Thymus (tissue), 11 donors: ENCODE measurements at regions not wholly inside any gene's neighbourhood (a gene's known extent, or its start where the extent isn't known, plus 50 kb on each side); places are given as distances from the start of the nearest gene placed in this dataset.

Experiments used
- DNase-seq, 9 donors: peaks; one replicate each; pipeline ENCODE4 v3.0.0-alpha.2; 2013; ENCODE audit warnings: low spot score in 9 of 9, low read depth in 6 of 9, missing footprints in 1 of 9
- H3K27ac ChIP-seq, 2 donors: one replicate each; pipeline ENCODE4 v1.5.1; 2013; ENCODE audit warnings: control low read depth in 1 of 2, low read depth in 1 of 2, low read length in 1 of 2, mild to moderate bottlenecking in 1 of 2, moderate library complexity in 1 of 2
- H3K27me3 ChIP-seq, 2 donors: one replicate each; pipeline ENCODE4 v1.5.1; 2013; ENCODE audit warnings: low read length in 1 of 2; ENCODE audit not compliant: control insufficient read depth in 2 of 2, insufficient read depth in 1 of 2
- H3K36me3 ChIP-seq, 2 donors: one replicate each; pipeline ENCODE4 v1.5.1; 2013; ENCODE audit warnings: low read length in 1 of 2, mild to moderate bottlenecking in 1 of 2, moderate library complexity in 1 of 2; ENCODE audit not compliant: control insufficient read depth in 2 of 2, insufficient read depth in 2 of 2
- H3K4me1 ChIP-seq, 2 donors: one replicate each; pipeline ENCODE4 v1.5.1; 2013; ENCODE audit warnings: low read length in 2 of 2; ENCODE audit not compliant: control insufficient read depth in 2 of 2, insufficient read depth in 2 of 2
- H3K4me3 ChIP-seq, 2 donors: one replicate each; pipeline ENCODE4 v1.5.1; 2013; ENCODE audit warnings: low read length in 2 of 2, control low read depth in 1 of 2, mild to moderate bottlenecking in 1 of 2
- H3K9me3 ChIP-seq, 2 donors: one replicate each; pipeline ENCODE4 v1.5.1; 2013; ENCODE audit warnings: low read length in 1 of 2, mild to moderate bottlenecking in 1 of 2; ENCODE audit not compliant: control insufficient read depth in 2 of 2, insufficient read depth in 1 of 2
- WGBS: extraction: QIAGEN DNeasy Blood & Tissue Kit; methylation state at CpG from one replicate; pipeline ENCODE4 v1.1.7; 2013; 5-methylcytosine and 5-hydroxymethylcytosine counted together
- donor health status: healthy.

DNA sequence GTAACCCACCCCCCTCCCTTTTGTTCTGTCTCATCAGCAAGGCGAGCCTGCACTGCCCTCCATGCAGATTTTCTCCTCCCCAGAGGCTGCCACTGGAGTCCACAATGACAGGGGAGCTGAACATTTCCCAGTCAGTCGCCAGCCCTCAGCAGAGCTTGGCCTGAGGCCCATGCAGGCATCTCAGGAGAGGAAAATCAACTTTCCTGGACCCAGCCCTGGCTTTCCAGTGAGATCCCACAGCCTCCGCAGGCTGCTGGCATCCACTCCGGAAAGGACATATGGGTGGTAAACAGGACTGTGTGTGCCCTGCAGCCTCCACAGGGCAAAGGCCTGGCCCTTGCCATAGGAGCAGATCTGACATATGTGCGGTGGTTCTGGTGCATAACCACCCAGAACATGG is 253.8 kb downstream of the TNS1 start:
- no peak for DNase-seq
- Histone ChIP-seq H3K36me3 (no peaks in the 10 kb centered on the region), H3K4me1 (peaks cover 2 to 12% of the 10 kb centered on the region in 2 donors), H3K27me3 (peaks cover 0 to 10% of the 10 kb centered on the region in 2 donors), H3K4me3 (no peak overlapping the region), H3K27ac (no peak overlapping the region), H3K9me3 (peaks cover 0 to 3% of the 10 kb centered on the region in 2 donors)
- WGBS: 89% methylated on average over 5 of the region's 5 CpGs

DNA sequence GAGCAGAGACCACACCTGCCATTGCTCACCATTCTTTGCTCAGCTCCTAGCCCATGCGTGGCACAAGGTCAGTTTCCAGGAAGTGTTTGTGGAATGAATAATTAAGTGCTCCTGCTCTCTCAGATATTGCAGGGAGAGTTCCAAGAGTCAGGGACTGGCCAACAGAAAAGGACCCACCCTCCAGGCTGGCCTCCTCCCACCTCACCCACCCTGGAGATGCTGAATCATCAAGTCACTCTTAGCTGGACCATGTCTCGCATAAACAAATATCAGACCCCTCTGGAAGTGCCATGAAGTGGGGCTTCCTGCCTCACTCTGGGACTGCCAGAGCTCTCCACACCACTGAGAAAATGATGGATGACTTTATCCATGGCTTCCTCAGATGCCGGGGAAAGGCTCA is 256.0 kb downstream of the TNS1 start:
- Histone ChIP-seq H3K36me3 (no peaks in the 10 kb centered on the region), H3K4me1 (no peaks in the 10 kb centered on the region), H3K27me3 (peaks cover 0 to 5% of the 10 kb centered on the region in 2 donors), H3K9me3 (peaks cover 0 to 3% of the 10 kb centered on the region in 2 donors), H3K4me3 (no peak overlapping the region), H3K27ac (no peak overlapping the region)
- 93% methylated on average over 3 of the region's 3 CpGs for WGBS
- DNase-seq: no peak

DNA sequence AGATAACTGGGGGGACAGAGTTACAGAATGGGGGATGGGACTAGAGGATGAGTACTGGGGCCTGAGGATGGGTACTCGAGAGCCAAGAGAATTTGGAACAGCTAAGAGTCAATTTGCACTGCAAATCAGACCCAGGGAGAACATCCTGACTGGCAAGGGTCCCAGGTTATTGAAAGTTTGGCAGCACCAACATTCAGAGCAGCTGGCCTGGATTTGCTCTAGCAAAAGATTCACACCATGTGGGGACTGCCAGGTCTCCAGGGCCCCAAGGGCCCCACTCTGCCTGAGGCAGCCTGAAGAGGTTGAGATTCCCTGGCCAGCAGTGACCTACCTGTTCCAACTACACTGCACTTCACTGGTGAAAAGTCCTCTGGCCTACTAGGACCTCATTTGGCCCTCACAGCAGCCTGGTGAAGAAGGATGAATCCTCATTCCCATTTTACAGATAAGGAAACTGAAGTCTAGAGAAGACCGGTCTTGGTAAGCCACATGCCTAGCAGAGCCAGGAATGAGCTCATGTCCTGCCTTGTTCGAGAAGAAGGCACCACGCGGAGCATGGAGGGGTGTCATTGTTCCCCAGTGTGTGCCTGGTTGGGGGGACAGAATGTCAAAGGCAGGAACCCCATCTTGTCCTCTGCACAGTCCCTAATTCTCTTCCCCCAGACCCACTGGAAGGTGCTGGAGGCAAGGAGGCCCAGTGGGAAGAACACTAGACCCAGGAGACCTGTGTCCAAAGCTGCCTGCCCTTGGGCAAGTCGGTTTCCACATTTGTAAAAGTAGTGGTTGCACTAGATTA is 258.6 kb downstream of the TNS1 start:
- H3K4me3 ChIP-seq: no peak overlapping the region
- no peak for DNase-seq
- peaks cover 0 to 2% of the 10 kb centered on the region in 2 donors for H3K4me1 ChIP-seq
- no peaks in the 10 kb centered on the region for H3K36me3 ChIP-seq
- 97% methylated on average over 6 of the region's 6 CpGs for WGBS
- H3K27me3 ChIP-seq: no peaks in the 10 kb centered on the region
- peaks cover 0 to 3% of the 10 kb centered on the region in 2 donors for H3K9me3 ChIP-seq
- H3K27ac ChIP-seq: no peak overlapping the region

DNA sequence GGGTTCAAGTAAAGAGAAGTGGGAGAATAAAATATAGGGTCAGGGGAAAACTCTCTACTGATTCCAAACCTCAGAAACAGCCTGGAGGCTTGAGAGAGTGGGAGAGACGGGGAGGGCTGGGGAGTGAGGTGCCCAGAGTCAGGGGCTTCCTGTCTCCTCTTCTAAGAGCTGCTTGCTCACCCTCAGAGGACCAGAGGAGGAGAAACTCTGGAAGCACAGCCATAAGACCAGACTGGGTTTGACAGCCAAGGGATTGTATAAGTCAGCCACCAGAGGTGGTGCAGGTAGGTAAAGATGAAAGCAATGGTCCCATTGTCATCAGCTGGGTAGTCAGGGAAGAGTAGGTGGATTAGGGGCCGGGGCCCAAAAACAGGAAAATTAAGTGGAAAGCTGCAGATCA is 259.4 kb downstream of the TNS1 start:
- Histone ChIP-seq H3K9me3 (peaks cover 0 to 3% of the 10 kb centered on the region in 2 donors), H3K36me3 (no peaks in the 10 kb centered on the region), H3K27me3 (no peaks in the 10 kb centered on the region), H3K4me3 (no peak overlapping the region), H3K4me1 (peaks cover 0 to 2% of the 10 kb centered on the region in 2 donors), H3K27ac (no peak overlapping the region)
- 94% methylated on average over 2 of the region's 2 CpGs for WGBS
- DNase-seq: no peak

DNA sequence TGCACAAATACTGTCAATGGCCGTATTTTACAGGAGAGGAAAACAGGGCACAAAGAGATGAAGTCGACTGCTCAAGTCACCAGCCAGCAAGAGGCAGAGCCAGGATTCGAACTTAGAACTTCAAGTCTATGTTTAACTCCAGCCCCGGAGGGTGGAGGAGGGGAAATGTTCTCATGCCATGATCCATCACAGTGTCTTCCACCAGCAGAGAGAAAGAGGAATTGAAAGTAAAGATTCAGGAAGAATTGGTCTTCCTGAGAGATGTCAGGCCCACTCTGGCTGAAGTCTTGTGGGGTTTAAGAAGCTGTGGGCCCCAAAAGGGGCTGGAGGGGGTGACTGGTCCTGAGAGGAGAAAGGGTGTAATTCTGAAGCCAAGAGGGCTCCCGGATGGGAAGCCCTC is 260.0 kb downstream of the TNS1 start:
- H3K36me3 ChIP-seq: no peaks in the 10 kb centered on the region

DNA sequence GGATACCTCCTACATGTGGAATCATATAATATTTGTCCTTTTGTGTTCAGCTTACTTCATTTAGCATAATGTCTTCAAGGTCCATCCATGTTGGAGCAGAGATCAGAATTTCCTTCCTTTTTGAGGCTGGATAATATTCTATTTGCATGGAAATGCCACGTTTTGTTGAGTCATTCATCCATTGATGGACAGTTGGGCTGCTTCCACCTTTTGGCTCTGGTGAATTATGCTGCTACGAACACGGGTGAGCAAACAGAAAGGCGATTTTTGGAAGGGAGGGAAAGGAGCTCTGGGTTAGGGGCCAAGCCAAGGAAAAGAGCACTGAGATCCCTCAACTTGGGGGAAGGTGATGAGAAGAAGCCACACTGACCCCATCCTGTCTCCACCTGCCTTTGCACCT is 260.5 kb downstream of the TNS1 start:
- H3K9me3 ChIP-seq: peaks cover 0 to 3% of the 10 kb centered on the region in 2 donors
- WGBS: 89% methylated on average over 4 of the region's 4 CpGs

More for the DNA sequence above, 260.0 kb downstream of the TNS1 start:
- Histone ChIP-seq H3K4me1 (peaks cover 0 to 2% of the 10 kb centered on the region in 2 donors), H3K9me3 (peaks cover 0 to 3% of the 10 kb centered on the region in 2 donors), H3K27ac (no peak overlapping the region), H3K4me3 (no peak overlapping the region), H3K27me3 (no peaks in the 10 kb centered on the region)
- 77% methylated on average over 5 of the region's 5 CpGs for WGBS
- DNase-seq: no peak

DNA sequence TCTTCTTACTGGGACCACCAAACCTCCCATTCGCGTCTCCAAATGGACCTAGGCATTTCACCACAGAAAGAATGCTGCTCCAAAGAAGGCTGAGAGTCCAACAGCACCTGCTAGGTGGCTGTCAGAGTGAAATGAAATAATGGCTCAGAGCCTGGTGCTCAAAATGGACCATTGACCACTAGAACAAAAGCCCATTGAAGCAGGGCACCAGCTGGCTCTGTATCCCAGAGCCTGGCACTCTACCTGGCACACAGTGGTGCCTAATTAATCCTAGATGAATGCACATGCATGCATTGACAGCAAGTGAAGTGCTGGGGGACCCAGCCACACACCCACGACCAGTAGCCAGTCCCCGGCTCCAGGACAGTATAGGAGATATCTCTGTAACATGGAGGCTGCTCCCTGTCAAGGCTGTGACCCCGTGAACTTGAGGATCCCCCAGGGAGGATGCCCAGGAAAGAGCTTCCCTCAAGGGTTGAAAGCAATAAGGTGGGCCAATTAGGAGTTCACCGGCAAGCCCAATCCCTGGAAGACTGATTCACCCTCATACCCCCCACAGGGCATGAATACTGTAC is 261.3 kb downstream of the TNS1 start:
- H3K4me3 ChIP-seq: no peak overlapping the region
- no peak for DNase-seq
- H3K27me3 ChIP-seq: no peaks in the 10 kb centered on the region
- peaks cover 0 to 2% of the 10 kb centered on the region in 2 donors for H3K4me1 ChIP-seq
- no peak overlapping the region for H3K27ac ChIP-seq
- 97% methylated on average over 6 of the region's 6 CpGs for WGBS
- H3K9me3 ChIP-seq: peaks cover 0 to 3% of the 10 kb centered on the region in 2 donors
- no peaks in the 10 kb centered on the region for H3K36me3 ChIP-seq

More for the DNA sequence above, 260.5 kb downstream of the TNS1 start:
- H3K4me1 ChIP-seq: peaks cover 0 to 2% of the 10 kb centered on the region in 2 donors
- H3K4me3 ChIP-seq: no peak overlapping the region
- H3K27ac ChIP-seq: no peak overlapping the region
- no peaks in the 10 kb centered on the region for H3K36me3 ChIP-seq
- no peaks in the 10 kb centered on the region for H3K27me3 ChIP-seq
- DNase-seq: no peak

DNA sequence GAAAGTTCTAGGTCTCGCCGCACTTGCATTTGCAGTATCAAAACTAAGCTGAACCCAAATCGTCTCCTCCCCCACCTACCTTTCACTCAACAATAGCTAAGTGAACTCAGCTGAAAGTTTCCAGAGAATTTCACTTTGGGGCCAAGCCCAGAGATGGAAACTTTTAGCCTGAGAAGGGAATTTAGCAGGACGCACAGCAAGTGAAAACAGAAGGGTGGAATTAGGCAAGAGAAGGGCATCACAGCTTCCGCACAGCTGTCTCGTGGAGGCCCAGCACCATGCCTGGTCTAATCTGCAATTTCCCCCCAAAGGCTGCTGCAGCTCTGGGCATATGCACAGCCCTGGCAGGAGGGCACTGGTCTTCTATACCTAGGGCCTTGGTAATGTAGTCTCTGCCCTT is 262.0 kb downstream of the TNS1 start:
- Histone ChIP-seq H3K9me3 (peaks cover 0 to 3% of the 10 kb centered on the region in 2 donors), H3K27me3 (no peaks in the 10 kb centered on the region), H3K4me3 (no peak overlapping the region), H3K36me3 (no peaks in the 10 kb centered on the region), H3K27ac (no peak overlapping the region), H3K4me1 (peaks cover 0 to 2% of the 10 kb centered on the region in 2 donors)
- WGBS: 89% methylated on average over 6 of the region's 6 CpGs
- no peak for DNase-seq

DNA sequence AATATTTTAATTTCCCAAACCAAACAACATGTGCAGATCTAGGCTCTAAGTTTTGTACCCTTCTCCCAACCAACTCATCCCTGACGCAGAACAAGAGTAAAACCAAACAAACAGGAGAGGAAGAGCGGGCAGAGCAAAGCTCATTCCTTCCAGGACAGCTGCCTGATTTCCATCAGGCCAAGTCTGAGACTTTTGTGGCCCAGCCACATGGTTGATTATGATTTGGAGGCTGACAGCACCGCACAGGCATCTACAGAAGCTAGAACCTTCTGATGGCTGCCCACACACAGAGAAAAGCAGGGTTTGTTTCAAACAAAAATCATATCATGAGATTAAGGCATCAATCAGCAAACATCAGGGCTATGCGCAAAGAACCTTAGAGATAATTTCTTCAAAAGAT is 262.6 kb downstream of the TNS1 start:
- Histone ChIP-seq H3K4me3 (no peak overlapping the region), H3K9me3 (peaks cover 0 to 2% of the 10 kb centered on the region in 2 donors), H3K4me1 (peaks cover 0 to 2% of the 10 kb centered on the region in 2 donors), H3K27me3 (no peaks in the 10 kb centered on the region), H3K36me3 (no peaks in the 10 kb centered on the region), H3K27ac (no peak overlapping the region)
- DNase-seq: no peak
- WGBS: 92% methylated on average over 4 of the region's 4 CpGs
